HCT116 (cell line): ENCODE measurements at regions not wholly inside any gene's neighbourhood (a gene's known extent, or its start where the extent isn't known, plus 50 kb on each side); places are given as distances from the start of the nearest gene placed in this dataset.

Experiments
- ATAC-seq: fragments of 200-7000 bp; cut with Tn5 transposase; 2 replicates; pipeline ENCODE4 v1.9.1; 2020; ENCODE audit warnings: mild to moderate bottlenecking, moderate library complexity
- BruUV-seq: library from RNA; stranded (reverse); fragments of 400-500 nt; replicated peaks from 2 replicates; lab custom pipeline; 2021; lab: Mats Ljungman, UMichigan
- CTCF ChIA-PET: fragments of 300-600 bp; sonication (Branson Sonifier 250); formaldehyde crosslinking; loops from one replicate; lab custom pipeline; 2021; ENCODE audit warnings: antibody characterized with exemption; lab: Charles Lee
- POLR2A ChIA-PET: fragments of 300-600, 350-600 bp; sonication (Branson Sonifier 250); formaldehyde crosslinking; loops from one replicate; lab custom pipeline; 2021; ENCODE audit warnings: antibody characterized with exemption; lab: Charles Lee
- RAD21 ChIA-PET, 2 experiments: fragments of 300-600 bp; sonication (Branson Sonifier 250); formaldehyde crosslinking; loops; one replicate each; lab custom pipeline; 2023; ENCODE audit warnings: low total read pairs in 2 of 2; ENCODE audit not compliant: uncharacterized antibody in 2 of 2, unreplicated experiment in 2 of 2, low non-redundant PET in 1 of 2; lab: Charles Lee
- DNase-seq: peaks from one replicate; pipeline ENCODE4 v3.0.0-alpha.2; 2010; ENCODE audit warnings: low read depth, low spot score
- H2AFZ ChIP-seq: fragments of 200-600 bp; shearing (Covaris generic), sonication (generic); 2 replicates; pipeline ENCODE4 v1.6.1; 2017; ENCODE audit warnings: low read depth, mixed run types, mixed read lengths, antibody characterized with exemption, low read length; ENCODE audit not compliant: poor library complexity, severe bottlenecking
- H3K27ac ChIP-seq: 2 replicates; pipeline ENCODE4 v1.5.1; 2012; ENCODE audit warnings: low read depth, low read length
- H3K27me3 ChIP-seq: fragments of 200-600 bp; sonication (generic); 2 replicates; pipeline ENCODE4 v1.6.1; 2016; ENCODE audit warnings: mixed run types, low read length, mixed read lengths; ENCODE audit not compliant: insufficient read depth
- H3K36me3 ChIP-seq, 2 experiments: fragments of 200-500 bp in 1 of 2; fragments of 200-600 bp in 1 of 2; sonication (Bioruptor generic) in 1 of 2; sonication (generic) in 1 of 2; 2 replicates each; pipeline versions ENCODE4 v1.5.1 to v1.6.1; 2014 to 2016; ENCODE audit warnings: low read length in 2 of 2, inconsistent platforms in 1 of 2, mixed read lengths in 1 of 2, mixed run types in 1 of 2; ENCODE audit not compliant: insufficient read depth in 2 of 2, control insufficient read depth in 1 of 2
- H3K4me1 ChIP-seq, 2 experiments: fragments of 200-600 bp in 1 of 2; sonication (generic) in 1 of 2; 2 replicates each; pipeline versions ENCODE4 v1.5.1 to v1.6.1; 2012 to 2017; ENCODE audit warnings: low read length in 2 of 2, inconsistent platforms in 1 of 2, mild to moderate bottlenecking in 1 of 2, mixed read lengths in 1 of 2, mixed run types in 1 of 2, moderate library complexity in 1 of 2; ENCODE audit not compliant: insufficient read depth in 2 of 2, control insufficient read depth in 1 of 2
- H3K4me2 ChIP-seq: fragments of 200-600 bp; sonication (generic); 2 replicates; pipeline ENCODE4 v1.6.1; 2017; ENCODE audit warnings: mixed run types, low read length, mixed read lengths
- H3K4me3 ChIP-seq, 2 experiments: fragments of 200-600 bp in 1 of 2; sonication (generic) in 1 of 2; replicated peaks in 1 of 2; 2 replicates each; pipeline ENCODE4 v1.5.1; 2011 to 2016; ENCODE audit warnings: low read length in 2 of 2, control low read depth in 1 of 2, low read depth in 1 of 2, mild to moderate bottlenecking in 1 of 2, mixed read lengths in 1 of 2, mixed run types in 1 of 2
- H3K79me2 ChIP-seq: fragments of 200-600 bp; sonication (generic); 2 replicates; pipeline ENCODE4 v1.6.1; 2017; ENCODE audit warnings: mild to moderate bottlenecking, mixed run types, low read length, moderate library complexity, mixed read lengths; ENCODE audit not compliant: insufficient read depth
- H3K9ac ChIP-seq: fragments of 200-600 bp; sonication (generic); 2 replicates; pipeline ENCODE4 v1.6.1; 2016; ENCODE audit warnings: low read length, mixed read lengths
- H3K9me2 ChIP-seq: fragments of 200-600 bp; sonication (generic), shearing (Covaris generic); 2 replicates; pipeline ENCODE4 v1.6.1; 2017; ENCODE audit warnings: mixed run types, mild to moderate bottlenecking, moderate library complexity; ENCODE audit not compliant: insufficient read depth
- H3K9me3 ChIP-seq, 2 experiments: fragments of 200-500 bp in 1 of 2; fragments of 200-600 bp in 1 of 2; sonication (Bioruptor generic) in 1 of 2; sonication (generic) in 1 of 2; 2 replicates each; pipeline ENCODE4 v1.6.1; 2014 to 2017; ENCODE audit warnings: low read length in 2 of 2, mixed read lengths in 2 of 2, inconsistent platforms in 1 of 2, low read depth in 1 of 2, mild to moderate bottlenecking in 1 of 2, mixed run types in 1 of 2, moderate library complexity in 1 of 2; ENCODE audit not compliant: control insufficient read depth in 1 of 2, insufficient read depth in 1 of 2
- H4K20me1 ChIP-seq: fragments of 200-600 bp; sonication (generic), shearing (Covaris generic); 2 replicates; pipeline ENCODE4 v1.6.1; 2017; ENCODE audit warnings: mixed run types, mild to moderate bottlenecking, moderate library complexity; ENCODE audit not compliant: insufficient read depth
- CTCF ChIP-seq, 3 experiments: fragments of 200-600 bp in 1 of 3; sonication (generic) in 1 of 3; IDR thresholded peaks in 2 of 3; conservative IDR thresholded peaks in 1 of 3; 2 replicates each; pipeline ENCODE4 v1.5.1; 2012 to 2017; ENCODE audit warnings: low read depth in 2 of 3, low read length in 2 of 3, antibody characterized with exemption in 1 of 3, borderline replicate concordance in 1 of 3, control low read depth in 1 of 3, mild to moderate bottlenecking in 1 of 3, mixed read lengths in 1 of 3, mixed run types in 1 of 3, moderate library complexity in 1 of 3; ENCODE audit not compliant: insufficient read depth in 1 of 3
- ELF1 ChIP-seq: IDR thresholded peaks from 2 replicates; pipeline ENCODE4 v1.6.1; 2012; ENCODE audit warnings: low read depth, borderline replicate concordance
- EZH2 ChIP-seq: fragments of 200-600 bp; sonication (generic); IDR thresholded peaks from 2 replicates; pipeline ENCODE4 v1.6.1; 2017; ENCODE audit warnings: antibody characterized with exemption, mixed run types
- FOSL1 ChIP-seq: IDR thresholded peaks from 2 replicates; pipeline ENCODE4 v1.6.1; 2012; ENCODE audit warnings: low read depth
- JUND ChIP-seq: IDR thresholded peaks from 2 replicates; pipeline ENCODE4 v1.6.1; 2012
- MAX ChIP-seq: IDR thresholded peaks from 2 replicates; pipeline ENCODE4 v1.6.1; 2012
- POLR2A ChIP-seq: IDR thresholded peaks from 2 replicates; pipeline ENCODE4 v1.7.0; 2011; ENCODE audit warnings: borderline replicate concordance; ENCODE audit not compliant: insufficient read depth, insufficient read length; ENCODE audit errors: extremely low read depth
- POLR2AphosphoS5 ChIP-seq: IDR thresholded peaks from 2 replicates; pipeline ENCODE4 v1.6.1; 2011; ENCODE audit warnings: mild to moderate bottlenecking, low read depth, low read length, moderate library complexity
- SIN3A ChIP-seq: IDR thresholded peaks from 2 replicates; pipeline ENCODE4 v1.6.1; 2012; ENCODE audit warnings: low read depth
- SRF ChIP-seq: IDR thresholded peaks from 2 replicates; pipeline ENCODE4 v1.6.1; 2012; ENCODE audit warnings: low read depth
- ZBTB33 ChIP-seq: IDR thresholded peaks from 2 replicates; pipeline ENCODE4 v1.6.1; 2011; ENCODE audit warnings: mild to moderate bottlenecking, low read length, moderate library complexity; ENCODE audit not compliant: insufficient replicate concordance; ENCODE audit errors: extremely low read depth
- ZFX ChIP-seq: fragments of 450-650 bp; IDR thresholded peaks from 2 replicates; pipeline ENCODE4 v1.6.1; 2017
- ZNF274 ChIP-seq: fragments of 200-500 bp; sonication (Bioruptor generic); IDR thresholded peaks from 2 replicates; pipeline ENCODE4 v1.6.1; 2014; ENCODE audit warnings: mild to moderate bottlenecking, low read depth, low read length, inconsistent platforms
- intact Hi-C: fragments of 100-400 bp; cut with micrococcal nuclease; formaldehyde crosslinking; loops from 2 replicates; pipeline ENCODE4 v1.10.0; 2022

DNA sequence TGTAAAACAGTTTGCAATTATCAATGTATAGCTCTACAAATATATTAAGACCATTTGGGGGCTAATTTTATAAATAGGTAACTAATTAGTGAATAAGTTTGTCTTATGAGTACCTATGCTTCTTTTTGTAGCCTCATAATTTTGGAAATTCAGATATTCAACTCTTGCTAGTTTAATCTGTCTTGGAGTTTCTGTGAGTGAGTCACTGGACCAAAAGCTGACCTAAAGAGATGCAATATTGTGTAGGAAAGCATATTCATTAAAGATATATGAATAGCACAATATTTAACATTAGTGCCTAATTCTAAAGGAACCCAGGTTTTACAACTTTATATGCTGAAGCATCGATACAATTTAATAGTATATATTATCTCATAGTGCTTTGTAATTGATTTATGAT is 161.3 kb upstream of the PCDH18 start:
- H3K4me3 ChIP-seq, result no peak overlapping the region
- ChIA-PET POLR2A (no interaction called here), RAD21 (no interaction called here), CTCF (no interaction called here)
- ATAC-seq (no peak), DNase-seq (no peak)
- no peak overlapping the region for H3K4me2 ChIP-seq
- H2AFZ ChIP-seq, result no peak overlapping the region
- H3K4me1 ChIP-seq, result no peaks in the 10 kb centered on the region
- TF ChIP-seq ZNF274 (no peak), ELF1 (no peak), POLR2A (no peak), CTCF (IDR thresholded peaks at IDR 0.05 in 2 of 3, conservative IDR thresholded peaks at IDR 0.05 in 1 of 3; ENCODE audit: borderline replicate concordance in 1 of 3, insufficient read depth in 1 of 3, low read depth in 2 of 3, low read length in 2 of 3) (no peak), FOSL1 (no peak), ZBTB33 (no peak), SIN3A (no peak), JUND (no peak), ZFX (no peak), EZH2 (no peak), SRF (no peak), POLR2AphosphoS5 (no peak), MAX (no peak)
- no peaks in the 10 kb centered on the region for H3K9me3 ChIP-seq
- intact Hi-C loops, result no loop called here
- no peaks in the 10 kb centered on the region for H3K79me2 ChIP-seq
- H3K27me3 ChIP-seq, result no peaks in the 10 kb centered on the region
- H3K36me3 ChIP-seq, result no peaks in the 10 kb centered on the region
- no peak overlapping the region for H3K27ac ChIP-seq
- H3K9me2 ChIP-seq, result no peaks in the 10 kb centered on the region
- H3K9ac ChIP-seq, result no peak overlapping the region
- BruUV-seq, result no TSS peak
- no peaks in the 10 kb centered on the region for H4K20me1 ChIP-seq
